ENCODE measurements at regions not wholly inside any gene's neighbourhood (a gene's known extent, or its start where the extent isn't known, plus 50 kb on each side); places are given as distances from the start of the nearest gene placed in this dataset.

- intact Hi-C loops (cut with DNase I), result no loop called here
- DNase-seq, result no peak
- ATAC-seq (ENCODE audit: poor library complexity), result no peak
Observed at GRCh38 chr3:107870943-107871638, 219.7 kb downstream of the CD47 start.

- DNase-seq (no peak), ATAC-seq (ENCODE audit: poor library complexity) (no peak)
- intact Hi-C loops (cut with DNase I), result no loop called here
Observed at GRCh38 chr3:107870096-107870495, 220.7 kb downstream of the CD47 start.

DNA sequence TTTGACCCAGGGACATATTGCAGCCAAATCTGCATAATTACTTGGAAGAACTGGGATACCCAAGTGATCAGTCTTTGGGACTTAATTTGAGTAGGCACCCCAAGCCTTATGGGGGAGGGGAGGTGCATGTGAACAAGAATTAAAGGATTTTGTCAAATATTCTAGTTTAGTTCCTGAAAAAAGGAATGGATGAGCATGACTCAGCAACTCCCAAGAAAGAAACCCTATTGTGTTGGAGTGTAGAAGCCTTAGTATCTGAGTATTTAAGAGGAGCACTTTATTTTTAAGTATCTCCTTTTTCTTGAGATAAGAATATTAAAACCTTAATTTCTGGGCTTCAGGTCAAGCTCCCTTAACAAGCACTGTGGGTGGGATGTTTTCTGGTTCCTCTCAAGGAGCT is 222.4 kb downstream of the CD47 start:
- ATAC-seq (ENCODE audit: poor library complexity) (no peak), DNase-seq (no peak)
- intact Hi-C loops (cut with DNase I), result no loop called here

DNA sequence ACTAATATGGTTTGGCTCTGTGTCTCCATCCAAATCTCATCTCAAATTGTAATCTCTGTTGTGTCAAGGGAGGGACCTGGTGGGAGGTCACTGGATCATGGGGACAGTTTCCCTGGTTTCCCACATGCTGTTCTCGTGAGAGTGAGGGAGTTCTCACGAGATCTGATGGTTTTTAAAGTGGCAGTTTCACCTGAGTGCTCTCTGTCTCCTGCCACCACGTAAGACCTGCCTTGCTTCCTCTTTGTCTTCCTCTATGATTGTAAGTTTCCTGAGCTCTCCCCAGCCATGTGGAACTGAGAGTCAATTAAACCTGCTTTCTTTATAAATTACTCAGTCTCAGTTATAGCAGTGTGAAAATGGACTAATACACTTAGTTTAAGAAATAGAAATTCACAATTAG is 228.9 kb downstream of the CD47 start:
- ATAC-seq (ENCODE audit: poor library complexity) (no peak), DNase-seq (no peak)
- intact Hi-C loops (cut with DNase I), result no loop called here

DNA sequence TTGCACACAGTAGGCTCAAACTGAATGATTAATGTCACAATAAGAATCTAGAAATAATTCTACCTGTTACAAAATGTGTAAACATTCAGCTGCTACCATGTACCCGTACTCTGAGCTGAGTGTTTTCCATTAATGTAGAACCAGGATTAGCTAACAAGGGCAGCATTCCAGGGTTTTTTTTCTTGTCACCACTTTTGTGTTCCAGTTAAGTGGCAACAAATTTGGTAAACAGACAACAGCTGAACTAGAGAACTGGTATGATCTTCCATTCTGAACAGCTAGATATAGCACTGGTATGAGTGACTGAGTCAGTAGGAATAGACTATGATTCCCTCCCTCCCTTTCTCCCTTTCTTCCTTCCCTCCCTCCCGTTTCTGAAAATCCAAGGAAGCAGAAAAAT is 229.4 kb downstream of the CD47 start:
- intact Hi-C loops (cut with DNase I), result no loop called here
- ATAC-seq (ENCODE audit: poor library complexity) (no peak), DNase-seq (no peak)

All from Right ventricle myocardium superior (tissue), 1 donor.